ENCODE measurements at regions not wholly inside any gene's neighbourhood (a gene's known extent, or its start where the extent isn't known, plus 50 kb on each side); places are given as distances from the start of the nearest gene placed in this dataset.
"Not testable (repeated sequence)": the region's sequence is repeated elsewhere in the genome, so short reads cannot be mapped to it uniquely, and the experiment has no call there.

GRCh38 chr12:83265808-83266207 is 579.1 kb downstream of the TMTC2 start:
- Mint-ChIP-seq H3K27ac (no peak overlapping the region), H3K9me3 (peaks cover 2% of the 10 kb centered on the region), H3K36me3 (no peaks in the 10 kb centered on the region), H3K4me1 (no peaks in the 10 kb centered on the region), H3K4me3 (no peak overlapping the region)
- ATAC-seq = no peak
- DNase-seq (ENCODE audit: low spot score in 2 of 2) = no peak

DNA sequence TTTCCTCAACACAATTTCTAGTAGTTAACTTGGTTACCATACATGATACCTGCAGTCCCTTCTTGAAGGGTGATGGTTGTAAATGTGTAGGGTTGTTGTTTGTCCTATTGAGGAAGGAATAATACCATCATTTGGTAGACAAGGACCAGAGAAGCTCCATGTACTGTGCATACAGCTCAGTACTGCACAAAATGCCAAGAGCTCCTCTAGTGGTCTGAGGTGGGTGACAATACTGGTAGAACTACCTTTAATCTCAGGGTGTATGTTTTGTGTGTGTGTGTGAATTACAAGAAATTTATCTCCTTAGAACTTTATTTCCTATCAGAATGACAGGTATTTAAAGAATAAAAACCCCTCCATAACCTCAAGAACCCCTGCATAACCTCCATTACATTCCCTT is 575.3 kb downstream of the TMTC2 start:
- H3K27ac Mint-ChIP-seq = no peak overlapping the region
- no peaks in the 10 kb centered on the region for H3K4me1 Mint-ChIP-seq
- H3K4me3 Mint-ChIP-seq = no peak overlapping the region
- DNase-seq (ENCODE audit: low spot score in 2 of 2) (no peak), ATAC-seq (no peak)
- H3K9me3 Mint-ChIP-seq = no peaks in the 10 kb centered on the region
- H3K36me3 Mint-ChIP-seq = no peaks in the 10 kb centered on the region

GRCh38 chr12:83260126-83260525 is 573.4 kb downstream of the TMTC2 start:
- ATAC-seq; H3K4me1 Mint-ChIP-seq; H3K36me3 Mint-ChIP-seq; H3K9me3 Mint-ChIP-seq; H3K27ac Mint-ChIP-seq; DNase-seq (ENCODE audit: low spot score in 2 of 2); H3K4me3 Mint-ChIP-seq: not testable (repeated sequence)

DNA sequence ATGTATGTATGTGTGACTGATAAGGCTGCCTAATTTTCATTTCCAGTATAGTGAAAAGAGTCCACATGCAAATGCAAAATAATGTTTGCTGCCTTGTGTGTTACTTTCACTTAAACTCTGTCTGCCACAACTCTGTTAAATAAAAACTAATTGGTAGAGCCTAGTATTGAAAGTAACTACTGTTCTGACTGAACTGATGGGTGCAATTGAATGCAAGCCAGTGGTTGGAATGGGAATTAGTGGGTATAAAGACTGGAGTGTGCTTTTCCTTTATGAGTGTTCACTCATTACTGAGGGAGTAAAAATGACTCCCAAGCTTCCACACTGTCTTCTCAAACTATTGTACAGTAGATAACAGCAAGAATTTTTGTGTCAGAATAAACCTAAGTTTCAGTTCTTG is 571.0 kb downstream of the TMTC2 start:
- Mint-ChIP-seq H3K27ac (no peak overlapping the region), H3K9me3 (peaks cover under 1% of the 10 kb centered on the region), H3K4me3 (no peak overlapping the region), H3K36me3 (no peaks in the 10 kb centered on the region), H3K4me1 (no peaks in the 10 kb centered on the region)
- ATAC-seq = no peak
- no peak for DNase-seq (ENCODE audit: low spot score in 2 of 2)

DNA sequence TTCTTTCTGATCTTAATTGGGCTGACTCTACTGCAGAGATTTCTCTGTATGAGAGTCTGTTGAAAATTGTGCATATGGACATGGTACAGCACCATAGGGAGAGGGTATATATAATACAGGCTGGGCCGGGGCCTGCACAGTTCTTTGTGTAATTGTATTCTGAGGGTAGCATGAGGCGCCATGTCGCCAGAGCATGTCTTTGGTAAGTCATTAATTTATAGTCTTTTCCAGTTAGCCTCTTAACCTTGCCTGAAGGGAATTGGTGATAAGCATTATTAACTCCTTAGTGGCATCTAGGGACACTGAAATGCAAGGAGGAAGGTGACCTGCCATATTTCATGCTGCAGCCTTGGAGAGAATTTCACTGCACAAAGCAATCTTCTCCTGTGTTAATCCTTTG is 569.9 kb downstream of the TMTC2 start:
- Mint-ChIP-seq H3K9me3 (peaks cover 2% of the 10 kb centered on the region), H3K4me3 (no peak overlapping the region), H3K4me1 (no peaks in the 10 kb centered on the region), H3K27ac (no peak overlapping the region), H3K36me3 (no peaks in the 10 kb centered on the region)
- ATAC-seq = no peak
- DNase-seq (ENCODE audit: low spot score in 2 of 2) = no peak

- Mint-ChIP-seq H3K4me1 (no peaks in the 10 kb centered on the region), H3K36me3 (no peaks in the 10 kb centered on the region), H3K9me3 (peaks cover 8% of the 10 kb centered on the region), H3K4me3 (no peak overlapping the region), H3K27ac (no peak overlapping the region)
- no peak for DNase-seq (ENCODE audit: low spot score in 2 of 2)
- ATAC-seq = no peak
Observed at GRCh38 chr12:83250866-83251265, 564.2 kb downstream of the TMTC2 start.

- no peak overlapping the region for H3K4me3 Mint-ChIP-seq
- ATAC-seq = no peak
- DNase-seq (ENCODE audit: low spot score in 2 of 2) = no peak
- H3K9me3 Mint-ChIP-seq = peaks cover 7% of the 10 kb centered on the region
- no peak overlapping the region for H3K27ac Mint-ChIP-seq
- H3K4me1 Mint-ChIP-seq = no peaks in the 10 kb centered on the region
- H3K36me3 Mint-ChIP-seq = no peaks in the 10 kb centered on the region
Observed at GRCh38 chr12:83245156-83245555, 558.5 kb downstream of the TMTC2 start.

DNA sequence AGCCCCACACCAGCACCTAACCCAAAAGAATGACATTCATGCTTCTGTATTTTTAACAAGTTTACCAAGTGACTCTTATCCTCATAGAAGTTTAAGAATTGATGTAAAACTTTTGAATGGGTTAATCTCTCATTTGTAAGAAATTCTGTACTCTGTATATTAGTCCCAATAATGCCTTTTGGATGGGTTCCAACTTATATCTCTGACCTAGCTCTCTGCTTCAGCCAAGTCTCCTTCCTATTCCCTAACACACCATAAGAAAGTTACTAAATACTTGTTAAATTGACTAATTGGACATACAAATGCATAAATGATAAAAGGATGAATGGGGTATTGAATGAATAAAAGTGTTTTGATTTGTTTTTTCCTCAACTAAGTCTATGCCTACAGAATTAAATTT is 557.3 kb downstream of the TMTC2 start:
- no peaks in the 10 kb centered on the region for H3K36me3 Mint-ChIP-seq
- no peaks in the 10 kb centered on the region for H3K4me1 Mint-ChIP-seq
- no peak for ATAC-seq
- peaks cover 13% of the 10 kb centered on the region for H3K9me3 Mint-ChIP-seq
- DNase-seq (ENCODE audit: low spot score in 2 of 2) = no peak
- H3K4me3 Mint-ChIP-seq = no peak overlapping the region
- H3K27ac Mint-ChIP-seq = no peak overlapping the region

GRCh38 chr12:83233987-83234386 is 547.3 kb downstream of the TMTC2 start:
- H3K36me3 Mint-ChIP-seq; H3K9me3 Mint-ChIP-seq; H3K27ac Mint-ChIP-seq; H3K4me1 Mint-ChIP-seq; ATAC-seq; DNase-seq (ENCODE audit: low spot score in 2 of 2); H3K4me3 Mint-ChIP-seq: not testable (repeated sequence)

DNA sequence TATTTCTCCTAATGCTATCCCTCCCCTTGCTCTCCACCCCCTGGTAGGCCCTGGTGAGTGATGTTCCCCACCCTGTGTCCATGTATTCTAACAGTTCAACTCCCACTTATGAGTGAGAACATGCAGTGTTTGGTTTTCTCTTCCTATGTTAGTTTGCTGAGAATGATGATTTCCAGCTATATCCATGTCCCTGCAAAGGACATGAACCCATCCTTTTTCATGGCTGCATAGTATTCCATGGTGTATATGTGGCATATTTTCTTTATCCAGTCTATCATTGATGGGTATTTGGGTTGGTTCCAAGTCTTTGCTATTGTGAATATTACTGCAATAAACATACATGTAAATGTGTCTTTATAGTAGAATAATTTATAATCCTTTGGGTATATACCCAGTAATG is 540.3 kb downstream of the TMTC2 start:
- ATAC-seq; H3K4me1 Mint-ChIP-seq; DNase-seq (ENCODE audit: low spot score in 2 of 2); H3K27ac Mint-ChIP-seq; H3K4me3 Mint-ChIP-seq; H3K36me3 Mint-ChIP-seq: not testable (repeated sequence)
- H3K9me3 Mint-ChIP-seq = peaks cover 18% of the 10 kb centered on the region

- DNase-seq (ENCODE audit: low spot score in 2 of 2) (no peak), ATAC-seq (no peak)
- H3K4me3 Mint-ChIP-seq = no peak overlapping the region
- H3K27ac Mint-ChIP-seq = no peak overlapping the region
- peaks cover 15% of the 10 kb centered on the region for H3K9me3 Mint-ChIP-seq
- H3K4me1 Mint-ChIP-seq = no peaks in the 10 kb centered on the region
- H3K36me3 Mint-ChIP-seq = no peaks in the 10 kb centered on the region
Observed at GRCh38 chr12:83225806-83226205, 539.1 kb downstream of the TMTC2 start.

DNA sequence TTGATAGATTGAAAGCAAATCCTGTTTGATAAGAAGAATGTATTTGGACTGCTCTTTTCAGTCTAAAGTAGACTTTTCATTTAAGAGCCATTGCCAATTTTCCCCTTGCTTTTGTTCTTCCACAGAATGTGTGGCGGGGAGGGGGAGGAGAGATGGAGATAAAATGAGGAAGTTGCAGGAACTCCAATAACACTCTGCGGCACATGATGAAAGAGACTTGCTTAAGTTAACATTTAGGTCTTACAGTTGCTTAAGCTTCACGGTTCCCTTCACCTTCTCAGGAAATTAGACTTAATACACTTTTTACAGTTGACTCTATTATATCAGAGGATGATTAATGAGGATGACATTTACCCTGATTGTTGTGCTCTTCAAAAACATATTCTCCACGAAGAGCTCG is 537.3 kb downstream of the TMTC2 start:
- H3K36me3 Mint-ChIP-seq = no peaks in the 10 kb centered on the region
- no peak overlapping the region for H3K4me3 Mint-ChIP-seq
- no peak for ATAC-seq
- peaks cover 12% of the 10 kb centered on the region for H3K9me3 Mint-ChIP-seq
- no peak for DNase-seq (ENCODE audit: low spot score in 2 of 2)
- no peak overlapping the region for H3K27ac Mint-ChIP-seq
- H3K4me1 Mint-ChIP-seq = no peaks in the 10 kb centered on the region

GRCh38 chr12:83220774-83221173 is 534.1 kb downstream of the TMTC2 start:
- Mint-ChIP-seq H3K4me1 (no peaks in the 10 kb centered on the region), H3K4me3 (no peak overlapping the region), H3K9me3 (peaks cover 3% of the 10 kb centered on the region), H3K27ac (no peak overlapping the region), H3K36me3 (no peaks in the 10 kb centered on the region)
- ATAC-seq = no peak
- DNase-seq (ENCODE audit: low spot score in 2 of 2) = no peak

- no peak for ATAC-seq
- H3K36me3 Mint-ChIP-seq = no peaks in the 10 kb centered on the region
- no peak overlapping the region for H3K27ac Mint-ChIP-seq
- no peaks in the 10 kb centered on the region for H3K9me3 Mint-ChIP-seq
- no peak for DNase-seq (ENCODE audit: low spot score in 2 of 2)
- no peak overlapping the region for H3K4me3 Mint-ChIP-seq
- H3K4me1 Mint-ChIP-seq = no peaks in the 10 kb centered on the region
Observed at GRCh38 chr12:83216230-83216629, 529.5 kb downstream of the TMTC2 start.

GRCh38 chr12:83214185-83214584 is 527.5 kb downstream of the TMTC2 start:
- DNase-seq (ENCODE audit: low spot score in 2 of 2) = no peak
- H3K4me3 Mint-ChIP-seq = no peak overlapping the region

GRCh38 chr12:83210933-83211332 is 524.2 kb downstream of the TMTC2 start:
- no peaks in the 10 kb centered on the region for H3K4me1 Mint-ChIP-seq
- ATAC-seq = no peak
- H3K4me3 Mint-ChIP-seq = no peak overlapping the region
- no peak for DNase-seq (ENCODE audit: low spot score in 2 of 2)
- no peaks in the 10 kb centered on the region for H3K36me3 Mint-ChIP-seq
- no peaks in the 10 kb centered on the region for H3K9me3 Mint-ChIP-seq
- H3K27ac Mint-ChIP-seq = no peak overlapping the region

More at GRCh38 chr12:83214185-83214584, 527.5 kb downstream of the TMTC2 start:
- no peaks in the 10 kb centered on the region for H3K9me3 Mint-ChIP-seq
- no peaks in the 10 kb centered on the region for H3K36me3 Mint-ChIP-seq
- no peak for ATAC-seq
- H3K4me1 Mint-ChIP-seq = no peaks in the 10 kb centered on the region
- no peak overlapping the region for H3K27ac Mint-ChIP-seq

DNA sequence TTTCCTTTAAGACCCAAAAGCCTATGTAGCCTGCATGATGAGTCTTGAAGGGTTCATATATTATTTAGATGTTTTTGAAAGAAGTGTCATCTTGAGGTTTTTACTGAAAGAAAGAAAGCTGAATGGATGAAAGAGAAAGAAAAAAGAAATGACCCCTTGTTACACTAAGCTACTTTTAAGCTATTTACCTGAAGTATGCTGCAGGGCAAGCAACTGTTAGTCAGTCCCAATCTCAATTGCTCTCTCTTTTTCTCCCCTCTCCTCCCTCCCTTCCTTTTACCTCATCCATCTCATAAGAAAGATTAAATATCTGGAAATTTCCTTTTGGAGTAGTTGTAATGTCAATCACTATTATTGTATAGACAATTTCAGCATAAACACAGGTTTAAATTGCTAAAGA is 512.4 kb downstream of the TMTC2 start:
- Mint-ChIP-seq H3K27ac (no peak overlapping the region), H3K4me3 (no peak overlapping the region), H3K36me3 (no peaks in the 10 kb centered on the region), H3K4me1 (no peaks in the 10 kb centered on the region), H3K9me3 (no peaks in the 10 kb centered on the region)
- ATAC-seq (no peak), DNase-seq (ENCODE audit: low spot score in 2 of 2) (no peak)

All from stimulated activated effector memory CD8-positive, alpha-beta T cell treated with anti-CD3 and anti-CD28 coated beads, Interleukin-12 subunit alpha, Interleukin-12 subunit beta, amount 100 ng/mL, for 72 hours (primary cell).